Esophagus squamous epithelium (tissue), 5 donors: ENCODE measurements at regions not wholly inside any gene's neighbourhood (a gene's known extent, or its start where the extent isn't known, plus 50 kb on each side); places are given as distances from the start of the nearest gene placed in this dataset.

Source experiments
- DNase-seq: peaks from one replicate; lab custom pipeline; 2025; lab: John Stamatoyannopoulos, UW
- H3K27ac ChIP-seq, 4 donors: fragments of 200-600 bp; sonication (generic); one replicate each; pipeline ENCODE4 v1.5.1; 2016 to 2019; ENCODE audit warnings: mild to moderate bottlenecking in 1 of 4
- H3K27me3 ChIP-seq, 4 donors: fragments of 200-600 bp; sonication (generic); 1 replicate in 3 of 4; 2 replicates in 1 of 4; pipeline versions ENCODE4 v1.5.1 to v1.6.0; 2017 to 2021; ENCODE audit warnings: antibody characterized with exemption in 1 of 4
- H3K36me3 ChIP-seq, 3 donors: fragments of 200-600 bp; sonication (generic); one replicate each; pipeline ENCODE4 v1.5.1; 2016 to 2019
- H3K4me1 ChIP-seq, 3 donors: fragments of 200-600 bp; sonication (generic); one replicate each; pipeline ENCODE4 v1.5.1; 2017 to 2019
- H3K4me3 ChIP-seq, 4 donors: fragments of 200-600 bp; sonication (generic); 1 replicate in 3 of 4; 2 replicates in 1 of 4; pipeline ENCODE4 v1.5.1; 2016 to 2019; ENCODE audit warnings: mild to moderate bottlenecking in 2 of 4, moderate library complexity in 1 of 4
- H3K9me3 ChIP-seq, 3 donors: fragments of 200-600 bp; sonication (generic); one replicate each; pipeline ENCODE4 v1.5.1; 2016 to 2019
- POLR2A ChIP-seq, 4 donors: fragments of 450-650 bp; IDR thresholded peaks; one replicate each; pipeline ENCODE4 v1.6.1; 2017; ENCODE audit warnings: antibody characterized with exemption in 4 of 4, mild to moderate bottlenecking in 4 of 4, moderate library complexity in 3 of 4
- WGBS, 2 donors: methylation state at CpG; one replicate each; pipeline ENCODE4 v1.1.5; 2018; 5-methylcytosine and 5-hydroxymethylcytosine counted together
- intact Hi-C: fragments of 100-400 bp; cut with DNase I; formaldehyde crosslinking; loops from one replicate; pipeline ENCODE4 v1.15.0; 2022
- TF ChIP-seq, protein P1 (sequence below), 6 experiments: fragments of 450-650 bp in 4 of 6; fragments of 200-600 bp in 2 of 6; sonication (generic) in 2 of 6; IDR thresholded peaks; one replicate each; pipeline ENCODE4 v1.5.1; 2016 to 2019; ENCODE audit warnings: antibody characterized with exemption in 6 of 6, mild to moderate bottlenecking in 4 of 6, moderate library complexity in 4 of 6
- donor health status: DM: yes; HTN: yes; CAD: no.

DNA sequence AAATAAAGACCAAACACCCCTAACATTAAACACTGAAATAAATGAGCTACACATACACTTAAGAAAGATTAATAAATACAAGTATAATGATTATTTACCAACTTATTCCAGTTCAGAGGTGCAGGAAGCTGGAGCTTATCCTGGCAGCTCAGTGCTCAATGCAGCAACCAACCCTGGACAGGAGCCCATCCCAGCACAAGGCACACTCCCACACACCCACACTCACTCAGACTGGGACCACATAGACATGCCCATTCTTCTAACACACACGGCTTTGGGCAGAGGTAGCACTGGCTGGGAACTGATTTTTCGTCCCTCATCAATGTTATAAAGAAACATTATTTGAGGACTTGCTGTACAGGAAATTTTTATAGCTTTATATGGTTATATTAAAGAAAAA, 797.4 kb downstream of the RPS29 start:
- DNase-seq, result no peak
- TF ChIP-seq, protein P1, sequence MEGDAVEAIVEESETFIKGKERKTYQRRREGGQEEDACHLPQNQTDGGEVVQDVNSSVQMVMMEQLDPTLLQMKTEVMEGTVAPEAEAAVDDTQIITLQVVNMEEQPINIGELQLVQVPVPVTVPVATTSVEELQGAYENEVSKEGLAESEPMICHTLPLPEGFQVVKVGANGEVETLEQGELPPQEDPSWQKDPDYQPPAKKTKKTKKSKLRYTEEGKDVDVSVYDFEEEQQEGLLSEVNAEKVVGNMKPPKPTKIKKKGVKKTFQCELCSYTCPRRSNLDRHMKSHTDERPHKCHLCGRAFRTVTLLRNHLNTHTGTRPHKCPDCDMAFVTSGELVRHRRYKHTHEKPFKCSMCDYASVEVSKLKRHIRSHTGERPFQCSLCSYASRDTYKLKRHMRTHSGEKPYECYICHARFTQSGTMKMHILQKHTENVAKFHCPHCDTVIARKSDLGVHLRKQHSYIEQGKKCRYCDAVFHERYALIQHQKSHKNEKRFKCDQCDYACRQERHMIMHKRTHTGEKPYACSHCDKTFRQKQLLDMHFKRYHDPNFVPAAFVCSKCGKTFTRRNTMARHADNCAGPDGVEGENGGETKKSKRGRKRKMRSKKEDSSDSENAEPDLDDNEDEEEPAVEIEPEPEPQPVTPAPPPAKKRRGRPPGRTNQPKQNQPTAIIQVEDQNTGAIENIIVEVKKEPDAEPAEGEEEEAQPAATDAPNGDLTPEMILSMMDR (IDR thresholded peaks at IDR 0.05), result no peak
- no peak for TF ChIP-seq POLR2A (IDR thresholded peaks at IDR 0.05)

DNA sequence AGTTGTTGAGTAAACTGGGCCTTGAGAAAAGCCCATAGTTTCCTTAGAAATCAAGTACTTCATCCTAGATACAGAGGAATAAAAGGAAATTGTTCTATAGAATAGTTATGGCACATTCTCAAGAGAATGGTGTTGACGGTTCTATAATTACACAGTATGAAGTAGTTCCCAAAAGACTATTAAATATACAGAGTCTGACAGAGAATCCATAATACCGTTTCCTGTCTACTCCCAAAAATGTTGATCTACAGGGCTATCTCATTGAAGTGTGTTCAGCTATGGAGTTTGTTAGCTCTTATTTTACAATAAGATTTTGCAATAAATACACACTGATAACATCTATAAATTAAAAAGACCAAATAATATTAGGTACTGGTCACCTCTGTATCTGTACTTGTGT, 799.7 kb downstream of the RPS29 start:
- no peak for DNase-seq
- H3K27ac ChIP-seq, result no peak overlapping the region
- intact Hi-C loops, result no loop called here
- H3K27me3 ChIP-seq, result no peaks in the 10 kb centered on the region
- H3K4me1 ChIP-seq, result no peaks in the 10 kb centered on the region
- H3K36me3 ChIP-seq, result no peaks in the 10 kb centered on the region
- H3K9me3 ChIP-seq, result no peaks in the 10 kb centered on the region
- no peak overlapping the region for H3K4me3 ChIP-seq
- TF ChIP-seq, protein P1 (IDR thresholded peaks at IDR 0.05), result no peak
- TF ChIP-seq POLR2A (IDR thresholded peaks at IDR 0.05), result no peak
- 57 to 67% methylated on average over 2 of the region's 2 CpGs for WGBS, 2 donors

More for the DNA sequence above, 797.4 kb downstream of the RPS29 start:
- Histone ChIP-seq H3K4me3 (no peak overlapping the region), H3K36me3 (no peaks in the 10 kb centered on the region), H3K9me3 (no peaks in the 10 kb centered on the region), H3K4me1 (no peaks in the 10 kb centered on the region), H3K27me3 (no peaks in the 10 kb centered on the region), H3K27ac (no peak overlapping the region)
- intact Hi-C loops, result no loop called here
- 34 to 40% methylated on average over 2 of the region's 2 CpGs for WGBS, 2 donors

DNA sequence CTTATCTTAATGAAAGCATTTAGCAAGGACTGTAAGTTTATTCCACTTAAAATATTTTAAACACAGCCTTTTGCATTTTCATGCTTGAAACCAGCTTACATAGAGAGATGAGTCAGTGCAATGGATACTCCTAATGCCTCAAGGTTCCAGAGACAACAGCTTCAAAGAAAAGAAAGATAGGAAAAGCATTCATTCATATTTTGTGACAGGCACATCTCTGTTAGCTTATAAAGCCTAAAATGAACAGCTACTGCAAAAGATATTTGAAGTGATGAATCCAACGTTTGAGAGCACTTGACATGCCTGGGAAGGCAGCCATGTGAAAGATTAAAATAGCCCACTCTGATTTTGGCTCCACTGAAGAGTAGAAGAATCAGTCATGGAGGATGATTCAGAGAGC, 814.5 kb downstream of the RPS29 start:
- intact Hi-C loops, result no loop called here
- Histone ChIP-seq H3K4me3 (no peak overlapping the region), H3K27me3 (no peaks in the 10 kb centered on the region), H3K9me3 (peaks cover 0 to 12% (median 0%) of the 10 kb centered on the region in 3 donors), H3K27ac (no peak overlapping the region), H3K36me3 (no peaks in the 10 kb centered on the region), H3K4me1 (no peaks in the 10 kb centered on the region)
- DNase-seq, result no peak
- no peak for TF ChIP-seq POLR2A (IDR thresholded peaks at IDR 0.05)
- TF ChIP-seq, protein P1 (IDR thresholded peaks at IDR 0.05), result no peak
- WGBS, 2 donors, result 15 to 35% methylated on average over 1 of the region's 1 CpG

DNA sequence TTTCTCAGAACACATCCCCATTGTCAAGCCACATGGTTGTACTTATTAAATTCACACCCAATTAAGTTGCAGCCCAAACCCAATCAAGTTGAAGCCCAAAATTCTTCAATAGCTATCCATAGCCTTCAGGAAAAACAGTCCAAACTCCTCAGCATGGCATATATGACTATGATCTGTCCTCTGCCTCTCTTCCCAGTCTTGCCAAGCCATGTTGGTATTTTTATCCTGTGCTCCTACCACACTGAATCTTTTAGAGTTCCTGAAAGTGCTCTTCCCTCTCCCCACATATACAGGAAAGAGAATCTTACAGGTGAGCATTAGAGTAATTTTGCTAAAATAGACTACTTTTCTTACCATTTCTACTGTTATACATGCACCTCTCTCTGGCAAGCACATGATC, 834.9 kb downstream of the RPS29 start:
- Histone ChIP-seq H3K4me3 (no peak overlapping the region), H3K27ac (no peak overlapping the region), H3K36me3 (no peaks in the 10 kb centered on the region), H3K9me3 (no peaks in the 10 kb centered on the region), H3K4me1 (no peaks in the 10 kb centered on the region), H3K27me3 (no peaks in the 10 kb centered on the region)
- DNase-seq, result no peak
- TF ChIP-seq, protein P1 (IDR thresholded peaks at IDR 0.05), result no peak
- no peak for TF ChIP-seq POLR2A (IDR thresholded peaks at IDR 0.05)
- intact Hi-C loops, result no loop called here

DNA sequence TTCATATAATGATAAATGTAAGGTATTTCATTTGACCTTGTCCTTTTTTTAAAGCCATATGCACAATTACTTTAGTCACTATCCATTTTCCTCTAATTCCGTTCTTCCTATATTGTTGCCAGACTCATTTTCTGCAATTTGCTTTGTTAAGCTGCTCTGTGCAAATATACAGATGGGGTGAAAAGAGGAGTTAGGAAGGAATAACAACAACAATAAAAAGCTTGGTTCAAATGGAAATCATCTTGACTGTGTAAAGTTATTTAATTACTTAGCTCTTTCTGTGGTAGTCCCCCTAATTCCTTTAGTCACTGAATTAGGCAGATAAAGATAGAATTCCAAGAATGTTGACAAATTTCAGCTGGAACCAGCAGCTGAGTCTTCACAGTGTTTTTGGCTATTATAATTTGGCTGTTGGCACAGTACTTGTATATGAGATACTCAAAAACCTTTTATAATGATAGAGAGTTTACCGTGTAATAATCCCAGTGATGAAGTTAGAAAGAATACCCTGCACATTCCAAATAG, 838.0 kb downstream of the RPS29 start:
- 31 to 32% methylated on average over 2 of the region's 2 CpGs for WGBS, 2 donors
- Histone ChIP-seq H3K27ac (no peak overlapping the region), H3K27me3 (no peaks in the 10 kb centered on the region), H3K4me1 (no peaks in the 10 kb centered on the region), H3K36me3 (no peaks in the 10 kb centered on the region), H3K9me3 (no peaks in the 10 kb centered on the region), H3K4me3 (no peak overlapping the region)
- intact Hi-C loops, result no loop called here
- DNase-seq, result no peak
- TF ChIP-seq POLR2A (IDR thresholded peaks at IDR 0.05), result no peak
- TF ChIP-seq, protein P1 (IDR thresholded peaks at IDR 0.05), result no peak
